Stimulated activated CD4-positive, alpha-beta T cell treated with anti-CD3 and anti-CD28 coated beads, Interleukin-1b, Interleukin-23, amount 100 ng/mL, for 4 hours (primary cell): ENCODE measurements at regions not wholly inside any gene's neighbourhood (a gene's known extent, or its start where the extent isn't known, plus 50 kb on each side); places are given as distances from the start of the nearest gene placed in this dataset.

Experiments used
- DNase-seq, 2 donors: peaks; one replicate each; pipeline ENCODE4 v3.0.0-alpha.2; 2020; ENCODE audit warnings: low read depth in 2 of 2

DNA sequence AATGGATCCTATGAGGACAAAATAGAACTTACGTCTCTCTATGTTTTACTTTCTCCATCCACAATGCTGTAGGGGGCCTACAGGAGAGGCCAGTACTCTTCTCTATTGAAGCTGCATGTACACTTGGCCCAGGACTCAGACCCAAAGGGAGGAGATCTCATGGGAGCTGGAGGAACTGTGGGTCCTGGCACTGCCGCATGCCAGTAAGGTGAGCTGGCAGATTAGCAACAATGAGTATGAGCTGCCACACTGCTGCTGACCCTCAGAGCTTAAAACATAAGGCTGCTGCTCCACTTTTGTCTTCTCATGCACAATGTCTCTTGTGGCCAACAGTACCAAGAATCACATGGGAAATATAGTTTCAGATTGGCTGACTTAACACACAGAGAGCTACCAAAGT lies 57.8 kb upstream of the TBC1D5 start:
- no peak for DNase-seq

DNA sequence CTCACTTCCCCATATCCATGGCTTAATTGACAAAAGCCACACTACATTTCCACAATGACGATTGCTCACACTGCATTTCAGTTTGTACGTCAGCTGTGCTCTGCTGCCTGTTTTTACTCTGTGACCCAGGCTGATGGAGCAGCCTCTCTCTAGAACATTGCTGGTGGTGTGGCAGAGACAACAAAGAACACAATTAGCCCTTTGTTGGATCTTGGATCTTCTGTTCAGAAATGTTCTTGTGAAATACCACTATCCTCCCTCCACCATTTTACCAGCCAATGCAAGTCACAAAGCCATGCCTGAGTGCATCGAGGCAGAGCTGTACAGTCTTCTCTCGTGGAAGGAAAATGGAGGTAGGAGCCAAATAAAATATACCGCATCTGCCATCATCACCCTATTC lies 56.9 kb upstream of the TBC1D5 start:
- no peak for DNase-seq

- no peak for DNase-seq
Observed at GRCh38 chr3:17798000-17798399, 55.6 kb upstream of the TBC1D5 start.

DNA sequence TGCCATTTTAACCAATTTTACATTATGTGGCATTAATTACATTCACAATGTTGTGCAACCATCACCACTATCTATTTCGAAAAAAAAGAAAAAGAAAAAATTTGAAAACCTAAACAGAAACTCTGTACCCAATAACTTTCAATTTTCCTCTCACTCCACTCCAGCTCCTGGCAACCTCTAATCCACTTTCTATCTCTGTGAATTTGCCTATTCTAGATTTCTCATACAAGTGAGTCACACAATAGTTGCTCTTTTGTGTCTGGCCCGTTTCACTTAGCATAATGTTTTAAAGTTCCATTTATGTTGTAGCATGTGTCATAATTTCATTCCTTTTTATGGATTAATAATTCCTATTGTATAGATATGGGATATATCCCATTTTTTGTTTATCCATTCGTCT lies 53.3 kb upstream of the TBC1D5 start:
- DNase-seq, result no peak

- DNase-seq, result no peak
Observed at GRCh38 chr3:17795280-17795679, 52.8 kb upstream of the TBC1D5 start.

- no peak for DNase-seq
Observed at GRCh38 chr3:17793542-17794195, 51.2 kb upstream of the TBC1D5 start.
